ENCODE measurements at regions not wholly inside any gene's neighbourhood (a gene's known extent, or its start where the extent isn't known, plus 50 kb on each side); places are given as distances from the start of the nearest gene placed in this dataset.

DNA sequence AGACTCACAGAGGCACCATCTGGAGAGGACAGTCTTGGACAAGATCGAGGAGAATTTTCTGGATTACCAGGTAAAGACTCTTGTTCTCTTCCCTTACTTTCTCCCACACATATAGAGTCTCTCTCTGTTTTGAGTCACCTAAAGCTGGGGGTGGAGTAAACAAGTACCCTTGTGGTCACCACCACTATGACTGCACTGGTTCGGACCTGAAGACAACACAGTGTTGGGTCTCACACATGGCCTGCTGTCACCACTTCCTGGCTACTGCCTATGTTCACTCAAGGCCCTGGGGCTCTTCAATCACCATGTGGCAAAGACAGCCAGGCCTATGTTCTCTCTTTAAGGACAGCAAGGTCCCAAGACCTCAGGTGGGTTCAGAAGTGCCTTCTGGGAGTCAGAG lies 253.3 kb upstream of the VRK2 start:
- Histone ChIP-seq H3K27me3 (ENCODE audit: low read length) (no peaks in the 10 kb centered on the region), H3F3A (ENCODE audit: insufficient read depth) (no peaks in the 10 kb centered on the region), H3K9me2 (replicated peaks; ENCODE audit: insufficient read depth, low read length) (0 out of 2 replicates have a peak, but pooled peaks cover 5% of the 10 kb centered on the region), H3K9ac (ENCODE audit: low read length) (no peak overlapping the region), H3K4me2 (ENCODE audit: low read depth, low read length, poor library complexity, severe bottlenecking) (no peak overlapping the region), H3K4me3 (ENCODE audit: insufficient read depth, low read length, poor library complexity, severe bottlenecking) (no peak overlapping the region), H2AFZ (ENCODE audit: low read depth, low read length, severe bottlenecking) (no peak overlapping the region), H3K9me3 (ENCODE audit: insufficient read depth, low read length) (no peaks in the 10 kb centered on the region), H3K79me2 (ENCODE audit: insufficient read depth, low read length) (no peaks in the 10 kb centered on the region), H4K20me1 (ENCODE audit: low read depth, low read length) (no peaks in the 10 kb centered on the region), H3K36me3 (ENCODE audit: low read length) (no peaks in the 10 kb centered on the region), H3K27ac (ENCODE audit: low read depth, low read length) (no peak overlapping the region)
- no peak for TF ChIP-seq EZH2phosphoT487 (conservative IDR thresholded peaks at IDR 0.05; ENCODE audit: low read length)
- TF ChIP-seq, protein P1, sequence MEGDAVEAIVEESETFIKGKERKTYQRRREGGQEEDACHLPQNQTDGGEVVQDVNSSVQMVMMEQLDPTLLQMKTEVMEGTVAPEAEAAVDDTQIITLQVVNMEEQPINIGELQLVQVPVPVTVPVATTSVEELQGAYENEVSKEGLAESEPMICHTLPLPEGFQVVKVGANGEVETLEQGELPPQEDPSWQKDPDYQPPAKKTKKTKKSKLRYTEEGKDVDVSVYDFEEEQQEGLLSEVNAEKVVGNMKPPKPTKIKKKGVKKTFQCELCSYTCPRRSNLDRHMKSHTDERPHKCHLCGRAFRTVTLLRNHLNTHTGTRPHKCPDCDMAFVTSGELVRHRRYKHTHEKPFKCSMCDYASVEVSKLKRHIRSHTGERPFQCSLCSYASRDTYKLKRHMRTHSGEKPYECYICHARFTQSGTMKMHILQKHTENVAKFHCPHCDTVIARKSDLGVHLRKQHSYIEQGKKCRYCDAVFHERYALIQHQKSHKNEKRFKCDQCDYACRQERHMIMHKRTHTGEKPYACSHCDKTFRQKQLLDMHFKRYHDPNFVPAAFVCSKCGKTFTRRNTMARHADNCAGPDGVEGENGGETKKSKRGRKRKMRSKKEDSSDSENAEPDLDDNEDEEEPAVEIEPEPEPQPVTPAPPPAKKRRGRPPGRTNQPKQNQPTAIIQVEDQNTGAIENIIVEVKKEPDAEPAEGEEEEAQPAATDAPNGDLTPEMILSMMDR (IDR thresholded peaks at IDR 0.05; ENCODE audit: insufficient read depth, low read length, poor library complexity, severe bottlenecking): no peak

DNA sequence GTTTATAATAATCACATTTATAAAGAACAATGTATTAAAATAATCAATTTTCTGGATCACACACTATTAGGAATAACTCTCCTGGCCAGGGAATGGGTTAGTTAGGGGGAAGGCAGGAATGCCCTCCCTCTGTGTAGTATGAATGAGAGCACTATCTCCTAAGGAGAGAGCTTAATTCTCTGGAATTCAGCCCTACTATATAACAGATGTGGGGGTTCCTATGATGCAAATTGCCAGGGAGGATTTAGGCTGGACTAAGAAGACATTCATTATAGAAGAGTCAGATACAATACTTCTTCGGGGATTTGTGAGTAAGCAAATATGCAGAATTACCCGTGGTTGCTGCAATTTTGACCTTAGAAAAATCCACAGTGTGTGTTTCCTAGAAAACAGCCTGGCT lies 250.1 kb upstream of the VRK2 start:
- TF ChIP-seq, protein P1 (IDR thresholded peaks at IDR 0.05; ENCODE audit: insufficient read depth, low read length, poor library complexity, severe bottlenecking): no peak
- TF ChIP-seq EZH2phosphoT487 (conservative IDR thresholded peaks at IDR 0.05; ENCODE audit: low read length): no peak
- no peak overlapping the region for H3K9ac ChIP-seq (ENCODE audit: low read length)
- H2AFZ ChIP-seq (ENCODE audit: low read depth, low read length, severe bottlenecking): no peak overlapping the region
- no peaks in the 10 kb centered on the region for H3K36me3 ChIP-seq (ENCODE audit: low read length)
- H3F3A ChIP-seq (ENCODE audit: insufficient read depth): no peaks in the 10 kb centered on the region
- no peaks in the 10 kb centered on the region for H3K79me2 ChIP-seq (ENCODE audit: insufficient read depth, low read length)
- H3K4me2 ChIP-seq (ENCODE audit: low read depth, low read length, poor library complexity, severe bottlenecking): no peak overlapping the region
- H3K9me3 ChIP-seq (ENCODE audit: insufficient read depth, low read length): peaks cover 5% of the 10 kb centered on the region; the same call in 1 of the 2 replicates
- H3K27ac ChIP-seq (ENCODE audit: low read depth, low read length): no peak overlapping the region
- 0 out of 2 replicates have a peak, but pooled peaks cover 5% of the 10 kb centered on the region for H3K9me2 ChIP-seq (replicated peaks; ENCODE audit: insufficient read depth, low read length)
- H3K4me3 ChIP-seq (ENCODE audit: insufficient read depth, low read length, poor library complexity, severe bottlenecking): no peak overlapping the region
- peaks cover 3% of the 10 kb centered on the region; the same call in 1 of the 2 replicates for H3K27me3 ChIP-seq (ENCODE audit: low read length)
- H4K20me1 ChIP-seq (ENCODE audit: low read depth, low read length): no peaks in the 10 kb centered on the region

DNA sequence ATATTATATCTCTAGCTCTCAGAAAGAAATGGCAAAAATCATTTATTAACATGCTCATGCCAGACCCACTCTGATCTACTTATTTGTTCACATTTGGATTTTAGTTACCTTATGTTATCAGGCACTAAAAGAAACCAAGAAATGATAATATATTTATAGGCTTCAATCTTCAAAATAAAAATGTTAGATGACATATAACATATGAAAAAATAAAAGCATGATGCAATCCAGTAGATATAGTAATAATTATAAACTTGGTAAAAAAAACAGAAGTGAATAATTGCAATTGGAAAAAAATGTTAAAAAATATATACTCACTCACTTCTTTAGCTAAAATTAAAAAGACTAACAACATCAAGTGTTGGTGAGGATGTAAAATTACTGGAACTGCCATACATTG lies 248.3 kb upstream of the VRK2 start:
- H3K9me3 ChIP-seq (ENCODE audit: insufficient read depth, low read length): peaks cover 5% of the 10 kb centered on the region; the same call in 1 of the 2 replicates
- H4K20me1 ChIP-seq (ENCODE audit: low read depth, low read length): no peaks in the 10 kb centered on the region
- 0 out of 2 replicates have a peak, but pooled peaks cover 5% of the 10 kb centered on the region for H3K9me2 ChIP-seq (replicated peaks; ENCODE audit: insufficient read depth, low read length)
- no peak overlapping the region for H3K4me3 ChIP-seq (ENCODE audit: insufficient read depth, low read length, poor library complexity, severe bottlenecking)
- no peak overlapping the region for H3K4me2 ChIP-seq (ENCODE audit: low read depth, low read length, poor library complexity, severe bottlenecking)
- no peaks in the 10 kb centered on the region for H3F3A ChIP-seq (ENCODE audit: insufficient read depth)
- H3K27ac ChIP-seq (ENCODE audit: low read depth, low read length): no peak overlapping the region
- H3K9ac ChIP-seq (ENCODE audit: low read length): no peak overlapping the region
- H3K36me3 ChIP-seq (ENCODE audit: low read length): no peaks in the 10 kb centered on the region
- H3K79me2 ChIP-seq (ENCODE audit: insufficient read depth, low read length): no peaks in the 10 kb centered on the region
- no peak overlapping the region for H2AFZ ChIP-seq (ENCODE audit: low read depth, low read length, severe bottlenecking)
- H3K27me3 ChIP-seq (ENCODE audit: low read length): peaks cover 3% of the 10 kb centered on the region; the same call in 1 of the 2 replicates
- no peak for TF ChIP-seq EZH2phosphoT487 (conservative IDR thresholded peaks at IDR 0.05; ENCODE audit: low read length)
- TF ChIP-seq, protein P1 (IDR thresholded peaks at IDR 0.05; ENCODE audit: insufficient read depth, low read length, poor library complexity, severe bottlenecking): no peak

All from SU-DHL-6 (cell line).